ENCODE measurements at regions not wholly inside any gene's neighbourhood (a gene's known extent, or its start where the extent isn't known, plus 50 kb on each side); places are given as distances from the start of the nearest gene placed in this dataset.
"Not testable (repeated sequence)": the region's sequence is repeated elsewhere in the genome, so short reads cannot be mapped to it uniquely, and the experiment has no call there.

DNA sequence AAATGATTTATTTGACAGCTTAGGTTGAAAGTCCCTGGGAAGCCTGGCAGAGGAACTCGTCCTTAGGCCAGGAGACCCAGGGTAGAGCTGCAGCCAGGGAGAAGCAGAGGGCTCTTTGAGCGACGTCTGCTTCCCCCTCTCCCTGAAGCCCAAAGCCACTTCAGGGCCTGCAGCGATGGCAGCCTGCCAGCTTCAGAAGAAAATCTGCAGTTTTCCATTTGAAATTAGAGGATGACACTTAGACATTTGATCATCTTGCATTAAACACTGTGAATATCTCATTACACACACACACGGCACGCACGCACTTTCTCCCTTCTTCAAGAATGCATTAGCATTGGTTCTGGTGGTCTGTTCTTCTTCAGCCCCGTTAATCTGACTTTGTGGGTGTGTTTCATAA lies 96.5 kb downstream of the PLEKHG1 start:
- Histone ChIP-seq H3K4me3 (replicated peaks; ENCODE audit: low read depth, low read length) (no peak overlapping the region), H3K36me3 (ENCODE audit: control insufficient read depth, insufficient read depth, low read length) (no peaks in the 10 kb centered on the region), H3K27me3 (replicated peaks; ENCODE audit: control insufficient read depth, insufficient read depth, low read length) (no peaks in the 10 kb centered on the region; the same call in 1 of the 2 replicates)
- no peak for DNase-seq (ENCODE audit: extremely low read depth, insufficient read length)
- no peak for TF ChIP-seq CTCF (IDR thresholded peaks at IDR 0.05; ENCODE audit: insufficient read depth, low read length, poor library complexity, severe bottlenecking)

- not testable (repeated sequence) for H3K27me3 ChIP-seq (replicated peaks; ENCODE audit: control insufficient read depth, insufficient read depth, low read length); H3K4me3 ChIP-seq (replicated peaks; ENCODE audit: low read depth, low read length); H3K36me3 ChIP-seq (ENCODE audit: control insufficient read depth, insufficient read depth, low read length); DNase-seq (ENCODE audit: extremely low read depth, insufficient read length)
These were observed 97.2 kb downstream of the PLEKHG1 start for GRCh38 chr6:150696918-150697317.

GRCh38 chr6:150697515-150697914 lies 97.8 kb downstream of the PLEKHG1 start:
- DNase-seq (ENCODE audit: extremely low read depth, insufficient read length), result no peak
- Histone ChIP-seq H3K27me3 (replicated peaks; ENCODE audit: control insufficient read depth, insufficient read depth, low read length) (no peaks in the 10 kb centered on the region; the same call in 1 of the 2 replicates), H3K4me3 (replicated peaks; ENCODE audit: low read depth, low read length) (no peak overlapping the region), H3K36me3 (ENCODE audit: control insufficient read depth, insufficient read depth, low read length) (no peaks in the 10 kb centered on the region)
- TF ChIP-seq CTCF (IDR thresholded peaks at IDR 0.05; ENCODE audit: insufficient read depth, low read length, poor library complexity, severe bottlenecking), result no peak

DNA sequence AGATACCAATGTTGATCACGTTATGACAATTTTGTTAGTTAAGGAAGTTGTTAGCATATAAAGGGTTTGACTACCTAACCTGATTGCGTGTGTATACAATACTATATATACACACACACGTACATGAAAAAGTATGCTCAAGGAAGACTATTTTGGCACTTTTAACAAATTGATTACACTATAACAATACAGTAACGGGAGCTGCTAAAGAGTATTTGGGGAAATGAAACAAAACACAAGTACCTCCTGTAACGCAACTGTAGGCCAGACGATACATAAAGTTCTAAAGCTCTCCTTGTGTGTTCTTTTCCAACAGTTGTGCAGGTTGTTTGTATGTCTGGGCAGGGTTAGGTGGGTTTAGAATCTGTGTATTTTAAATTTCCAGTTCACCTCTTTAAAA lies 98.7 kb downstream of the PLEKHG1 start:
- DNase-seq (ENCODE audit: extremely low read depth, insufficient read length), result no peak
- Histone ChIP-seq H3K27me3 (replicated peaks; ENCODE audit: control insufficient read depth, insufficient read depth, low read length) (no peaks in the 10 kb centered on the region; the same call in 1 of the 2 replicates), H3K4me3 (replicated peaks; ENCODE audit: low read depth, low read length) (no peak overlapping the region), H3K36me3 (ENCODE audit: control insufficient read depth, insufficient read depth, low read length) (no peaks in the 10 kb centered on the region)
- no peak for TF ChIP-seq CTCF (IDR thresholded peaks at IDR 0.05; ENCODE audit: insufficient read depth, low read length, poor library complexity, severe bottlenecking)

- H3K4me3 ChIP-seq (replicated peaks; ENCODE audit: low read depth, low read length), result no peak overlapping the region
- no peaks in the 10 kb centered on the region; the same call in 1 of the 2 replicates for H3K27me3 ChIP-seq (replicated peaks; ENCODE audit: control insufficient read depth, insufficient read depth, low read length)
- no peak for DNase-seq (ENCODE audit: extremely low read depth, insufficient read length)
- no peak for TF ChIP-seq CTCF (IDR thresholded peaks at IDR 0.05; ENCODE audit: insufficient read depth, low read length, poor library complexity, severe bottlenecking)
- H3K36me3 ChIP-seq (ENCODE audit: control insufficient read depth, insufficient read depth, low read length), result no peaks in the 10 kb centered on the region
These were observed 103.0 kb downstream of the PLEKHG1 start for GRCh38 chr6:150702675-150703074.

DNA sequence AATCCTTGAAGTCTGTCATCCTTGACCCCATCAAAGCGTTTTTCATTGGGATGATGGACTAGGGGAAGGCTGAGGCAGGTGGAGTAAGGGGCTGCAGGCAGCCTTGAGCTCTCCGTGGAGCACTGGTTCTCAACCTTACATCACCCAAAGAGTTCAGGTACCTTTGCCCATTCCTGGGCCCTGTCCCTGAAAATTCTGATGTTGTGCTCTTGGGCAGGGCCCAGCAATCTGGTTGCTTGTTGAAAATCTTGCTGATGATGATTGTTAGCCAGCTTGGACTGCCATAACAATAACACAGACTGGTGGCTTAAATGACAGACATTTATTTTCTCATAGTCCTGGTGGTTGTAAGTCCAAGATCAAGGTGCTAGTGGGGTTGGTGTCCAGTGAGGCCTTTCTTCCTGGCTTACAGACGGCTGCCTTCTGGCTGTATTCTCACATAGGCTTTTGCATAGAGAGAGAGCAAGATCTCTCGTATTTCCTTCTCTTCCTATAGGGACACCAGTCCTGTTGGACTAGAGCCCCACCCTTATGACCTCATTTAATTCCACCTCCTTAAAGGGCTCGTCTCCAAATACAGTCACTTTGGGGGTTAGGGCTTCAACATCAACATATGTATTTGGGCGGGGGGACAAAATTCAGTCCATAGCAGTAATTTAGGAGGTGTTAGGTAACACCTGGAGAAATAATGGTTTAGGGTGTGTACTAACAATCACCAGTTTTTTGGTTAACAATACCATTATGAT lies 104.9 kb downstream of the PLEKHG1 start:
- Histone ChIP-seq H3K4me3 (replicated peaks; ENCODE audit: low read depth, low read length) (no peak overlapping the region), H3K36me3 (ENCODE audit: control insufficient read depth, insufficient read depth, low read length) (no peaks in the 10 kb centered on the region), H3K27me3 (replicated peaks; ENCODE audit: control insufficient read depth, insufficient read depth, low read length) (no peaks in the 10 kb centered on the region; the same call in 1 of the 2 replicates)
- DNase-seq (ENCODE audit: extremely low read depth, insufficient read length), result no peak
- TF ChIP-seq CTCF (IDR thresholded peaks at IDR 0.05; ENCODE audit: insufficient read depth, low read length, poor library complexity, severe bottlenecking), result no peak
